Neural progenitor cell (in vitro differentiated cells): ENCODE measurements at regions not wholly inside any gene's neighbourhood (a gene's known extent, or its start where the extent isn't known, plus 50 kb on each side); places are given as distances from the start of the nearest gene placed in this dataset.

Experiments used
- DNase-seq: peaks from one replicate; pipeline ENCODE4 v3.0.0-alpha.2; 2016; ENCODE audit warnings: low spot score
- H2AFZ ChIP-seq: fragments of 200-600 bp; sonication (generic); replicated peaks from 2 replicates; pipeline ENCODE4 v1.6.1; 2016; ENCODE audit warnings: antibody characterized with exemption
- H3F3A ChIP-seq: fragments of 200-600 bp; sonication (generic); 2 replicates; pipeline ENCODE4 v1.6.1; 2016; ENCODE audit warnings: antibody characterized with exemption, low read depth
- H3K27ac ChIP-seq: fragments of 200-600 bp; sonication (generic); 2 replicates; pipeline ENCODE4 v1.5.1; 2016; ENCODE audit warnings: mild to moderate bottlenecking
- H3K27me3 ChIP-seq: fragments of 200-600 bp; sonication (generic); 2 replicates; pipeline ENCODE4 v1.6.1; 2016; ENCODE audit warnings: mild to moderate bottlenecking, moderate library complexity
- H3K36me3 ChIP-seq: fragments of 200-600 bp; sonication (generic); 2 replicates; pipeline ENCODE4 v1.5.1; 2016
- H3K4me1 ChIP-seq: fragments of 200-600 bp; sonication (generic); 2 replicates; pipeline ENCODE4 v1.6.1; 2016; ENCODE audit warnings: mixed run types
- H3K4me2 ChIP-seq: fragments of 200-600 bp; sonication (generic); 2 replicates; pipeline ENCODE4 v1.6.1; 2016
- H3K4me3 ChIP-seq: fragments of 200-600 bp; sonication (generic); 2 replicates; pipeline ENCODE4 v1.5.1; 2016
- H3K79me2 ChIP-seq: fragments of 200-600 bp; sonication (generic); 2 replicates; pipeline ENCODE4 v1.6.1; 2016; ENCODE audit warnings: low read depth
- H3K9ac ChIP-seq: fragments of 200-600 bp; sonication (generic); 2 replicates; pipeline ENCODE4 v1.6.1; 2016
- H3K9me3 ChIP-seq: fragments of 200-600 bp; sonication (generic); 2 replicates; pipeline ENCODE4 v1.5.1; 2016; ENCODE audit warnings: low read depth
- H4K20me1 ChIP-seq: fragments of 200-600 bp; sonication (generic); 2 replicates; pipeline ENCODE4 v1.6.1; 2016; ENCODE audit warnings: low read depth
- H3K27ac Mint-ChIP-seq: 3 replicates; pipeline ENCODE4 v1.8.0; 2021; ENCODE audit warnings: mixed read lengths
- H3K27me3 Mint-ChIP-seq: 2 replicates; pipeline ENCODE4 v1.8.0; 2022; ENCODE audit warnings: low read depth, mild to moderate bottlenecking, inconsistent platforms, moderate library complexity, mixed read lengths; ENCODE audit not compliant: insufficient read depth
- H3K36me3 Mint-ChIP-seq: 3 replicates; pipeline ENCODE4 v1.8.0; 2021; ENCODE audit warnings: mixed read lengths
- H3K4me1 Mint-ChIP-seq: 3 replicates; pipeline ENCODE4 v1.8.0; 2021; ENCODE audit warnings: mixed read lengths
- H3K4me3 Mint-ChIP-seq: 3 replicates; pipeline ENCODE4 v1.8.0; 2021; ENCODE audit warnings: mild to moderate bottlenecking, moderate library complexity, mixed read lengths
- H3K9me3 Mint-ChIP-seq: 3 replicates; pipeline ENCODE4 v1.8.0; 2020; ENCODE audit warnings: mixed read lengths
- CTCF ChIP-seq: fragments of 200-600 bp; sonication (generic); IDR thresholded peaks from 2 replicates; pipeline ENCODE4 v1.5.1; 2017; ENCODE audit warnings: antibody characterized with exemption, mild to moderate bottlenecking
- EZH2 ChIP-seq: fragments of 200-600 bp; sonication (generic); IDR thresholded peaks from 2 replicates; pipeline ENCODE4 v1.6.1; 2017; ENCODE audit warnings: antibody characterized with exemption, mild to moderate bottlenecking, moderate library complexity
- EZH2phosphoT487 ChIP-seq: fragments of 200-600 bp; sonication (generic); IDR thresholded peaks from 2 replicates; pipeline ENCODE4 v1.6.1; 2017; ENCODE audit warnings: antibody characterized with exemption

GRCh38 chr2:208711598-208711997 is 305.0 kb downstream of the PTH2R start:
- Histone ChIP-seq H3F3A (no peaks in the 10 kb centered on the region), H4K20me1 (no peaks in the 10 kb centered on the region), H3K4me2 (no peak overlapping the region), H3K36me3 (no peaks in the 10 kb centered on the region), H3K9me3 (no peaks in the 10 kb centered on the region), H2AFZ (no peak overlapping the region), H3K4me1 (peaks cover 12% of the 10 kb centered on the region), H3K27ac (no peak overlapping the region), H3K27me3 (no peaks in the 10 kb centered on the region), H3K9ac (no peak overlapping the region), H3K79me2 (no peaks in the 10 kb centered on the region), H3K4me3 (no peak overlapping the region)
- Mint-ChIP-seq H3K27ac (no peak overlapping the region), H3K27me3 (no peaks in the 10 kb centered on the region), H3K9me3 (no peaks in the 10 kb centered on the region), H3K36me3 (no peaks in the 10 kb centered on the region), H3K4me1 (peaks cover 13% of the 10 kb centered on the region), H3K4me3 (no peak overlapping the region)
- no peak for DNase-seq
- TF ChIP-seq EZH2phosphoT487 (no peak), EZH2 (no peak), CTCF (no peak)

- no peak overlapping the region for H3K4me3 Mint-ChIP-seq
- Histone ChIP-seq H3K4me3 (no peak overlapping the region), H3F3A (no peaks in the 10 kb centered on the region), H3K4me2 (no peak overlapping the region), H2AFZ (no peak overlapping the region), H4K20me1 (no peaks in the 10 kb centered on the region), H3K9ac (no peak overlapping the region), H3K27me3 (no peaks in the 10 kb centered on the region), H3K9me3 (no peaks in the 10 kb centered on the region), H3K79me2 (no peaks in the 10 kb centered on the region), H3K4me1 (peaks cover 12% of the 10 kb centered on the region), H3K27ac (peak overlapping the region; percentile 36), H3K36me3 (no peaks in the 10 kb centered on the region)
- H3K27me3 Mint-ChIP-seq, result no peaks in the 10 kb centered on the region
- no peaks in the 10 kb centered on the region for H3K36me3 Mint-ChIP-seq
- no peak for DNase-seq
- no peak overlapping the region for H3K27ac Mint-ChIP-seq
- no peaks in the 10 kb centered on the region for H3K9me3 Mint-ChIP-seq
- peaks cover 13% of the 10 kb centered on the region for H3K4me1 Mint-ChIP-seq
- TF ChIP-seq EZH2, result no peak
Measured at GRCh38 chr2:208713066-208713745, 306.6 kb downstream of the PTH2R start.

GRCh38 chr2:208718828-208719227 is 312.2 kb downstream of the PTH2R start:
- H3K36me3 Mint-ChIP-seq, result no peaks in the 10 kb centered on the region
- no peaks in the 10 kb centered on the region for H3K79me2 ChIP-seq
- H3K4me2 ChIP-seq, result no peak overlapping the region
- no peaks in the 10 kb centered on the region for H3K9me3 Mint-ChIP-seq
- no peaks in the 10 kb centered on the region for H3K9me3 ChIP-seq
- no peak overlapping the region for H3K9ac ChIP-seq
- H3F3A ChIP-seq, result no peaks in the 10 kb centered on the region
- TF ChIP-seq EZH2 (no peak), CTCF (no peak), EZH2phosphoT487 (no peak)
- H3K27ac ChIP-seq, result no peak overlapping the region
- H4K20me1 ChIP-seq, result no peaks in the 10 kb centered on the region
- no peaks in the 10 kb centered on the region for H3K27me3 ChIP-seq
- no peak overlapping the region for H3K4me3 Mint-ChIP-seq
- no peak overlapping the region for H3K4me3 ChIP-seq
- H3K27ac Mint-ChIP-seq, result no peak overlapping the region
- DNase-seq, result no peak
- no peaks in the 10 kb centered on the region for H3K4me1 ChIP-seq
- no peaks in the 10 kb centered on the region for H3K4me1 Mint-ChIP-seq
- peaks cover 2% of the 10 kb centered on the region for H3K27me3 Mint-ChIP-seq
- no peaks in the 10 kb centered on the region for H3K36me3 ChIP-seq
- H2AFZ ChIP-seq, result no peak overlapping the region

- no peak for DNase-seq
- no peak overlapping the region for H3K27ac ChIP-seq
- no peaks in the 10 kb centered on the region for H3K79me2 ChIP-seq
- H3K4me3 Mint-ChIP-seq, result no peak overlapping the region
- no peaks in the 10 kb centered on the region for H3K36me3 ChIP-seq
- H3K27me3 ChIP-seq, result no peaks in the 10 kb centered on the region
- H3K9me3 ChIP-seq, result no peaks in the 10 kb centered on the region
- no peaks in the 10 kb centered on the region for H3K9me3 Mint-ChIP-seq
- no peak overlapping the region for H3K4me3 ChIP-seq
- H3K27me3 Mint-ChIP-seq, result peaks cover 2% of the 10 kb centered on the region
- no peaks in the 10 kb centered on the region for H3K4me1 Mint-ChIP-seq
- no peak overlapping the region for H3K4me2 ChIP-seq
- no peaks in the 10 kb centered on the region for H3K4me1 ChIP-seq
- H2AFZ ChIP-seq, result no peak overlapping the region
- TF ChIP-seq EZH2phosphoT487 (no peak), CTCF (no peak), EZH2 (no peak)
- H3F3A ChIP-seq, result no peaks in the 10 kb centered on the region
- H3K9ac ChIP-seq, result no peak overlapping the region
- no peaks in the 10 kb centered on the region for H4K20me1 ChIP-seq
- no peaks in the 10 kb centered on the region for H3K36me3 Mint-ChIP-seq
- H3K27ac Mint-ChIP-seq, result no peak overlapping the region
Measured at GRCh38 chr2:208722731-208723130, 316.1 kb downstream of the PTH2R start.
